ENCODE measurements at regions not wholly inside any gene's neighbourhood (a gene's known extent, or its start where the extent isn't known, plus 50 kb on each side); places are given as distances from the start of the nearest gene placed in this dataset.

DNA sequence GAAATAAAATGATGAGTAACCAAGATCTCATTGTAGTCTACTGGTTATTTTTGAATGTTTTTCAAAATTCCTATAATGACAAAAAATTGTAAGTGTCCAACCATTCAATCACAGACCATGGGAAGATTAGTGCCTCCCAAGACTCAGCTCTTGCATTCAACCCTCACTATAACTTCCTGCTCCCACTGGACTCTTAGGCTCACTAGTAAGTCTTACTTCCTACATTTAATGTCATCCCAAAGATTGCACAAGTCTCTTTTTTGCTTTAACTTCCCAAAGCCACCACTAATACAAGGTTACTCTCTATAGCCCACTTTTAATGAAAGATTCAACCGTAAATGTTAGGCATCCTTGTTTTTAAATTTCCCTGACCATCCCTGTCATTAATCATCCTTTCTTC lies 111.9 kb upstream of the NRBF2 start:
- H3K36me3 Mint-ChIP-seq: no peaks in the 10 kb centered on the region
- peaks cover 29% of the 10 kb centered on the region for H3K27me3 Mint-ChIP-seq
- H3K9me3 Mint-ChIP-seq: no peaks in the 10 kb centered on the region
- no peak overlapping the region for H3K27ac Mint-ChIP-seq
- no peak overlapping the region for H3K4me3 Mint-ChIP-seq
- DNase-seq: no peak
- H3K4me1 Mint-ChIP-seq: no peaks in the 10 kb centered on the region

DNA sequence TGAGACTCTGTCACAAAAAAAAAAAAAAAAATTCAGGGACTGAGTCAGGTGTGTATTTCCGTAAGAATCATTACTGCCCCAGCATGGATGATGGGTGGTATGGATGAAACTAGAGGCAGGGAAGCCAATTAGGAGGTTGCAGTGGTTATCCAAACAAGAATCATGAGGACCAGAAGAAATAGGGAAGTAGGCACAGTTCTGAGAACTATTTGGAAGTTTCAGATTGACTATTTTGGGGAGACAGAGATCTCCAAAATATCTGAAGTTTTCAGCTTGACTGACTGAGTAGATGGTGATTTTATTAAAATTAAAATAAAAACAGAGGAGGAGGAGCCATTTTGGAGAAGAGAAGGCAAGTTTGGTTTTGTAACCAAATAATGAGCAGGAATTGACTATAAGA lies 119.4 kb upstream of the NRBF2 start:
- no peaks in the 10 kb centered on the region for H3K36me3 Mint-ChIP-seq
- DNase-seq: no peak
- no peaks in the 10 kb centered on the region for H3K9me3 Mint-ChIP-seq
- no peak overlapping the region for H3K27ac Mint-ChIP-seq
- H3K27me3 Mint-ChIP-seq: peaks cover 35% of the 10 kb centered on the region
- no peak overlapping the region for H3K4me3 Mint-ChIP-seq
- H3K4me1 Mint-ChIP-seq: no peaks in the 10 kb centered on the region

DNA sequence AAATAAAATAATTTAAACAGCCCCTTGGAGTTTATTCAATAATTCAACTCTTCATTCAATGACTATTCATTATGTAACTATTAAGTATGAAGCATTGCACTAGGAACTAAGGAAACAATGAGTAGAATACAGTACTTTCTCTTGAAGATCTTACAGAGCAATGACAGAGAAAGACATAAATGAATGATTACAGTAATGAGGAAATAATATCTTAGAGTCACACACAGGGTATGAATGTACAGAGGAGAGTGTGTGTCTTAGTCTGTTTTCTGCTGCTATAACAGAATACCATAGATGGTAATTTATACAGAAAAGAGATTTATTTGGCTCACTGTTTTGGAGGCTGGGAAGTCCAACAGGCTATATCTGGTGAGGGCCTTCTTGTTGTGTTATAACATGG lies 120.5 kb upstream of the NRBF2 start:
- DNase-seq: no peak
- Mint-ChIP-seq H3K27ac (no peak overlapping the region), H3K9me3 (no peaks in the 10 kb centered on the region)

DNA sequence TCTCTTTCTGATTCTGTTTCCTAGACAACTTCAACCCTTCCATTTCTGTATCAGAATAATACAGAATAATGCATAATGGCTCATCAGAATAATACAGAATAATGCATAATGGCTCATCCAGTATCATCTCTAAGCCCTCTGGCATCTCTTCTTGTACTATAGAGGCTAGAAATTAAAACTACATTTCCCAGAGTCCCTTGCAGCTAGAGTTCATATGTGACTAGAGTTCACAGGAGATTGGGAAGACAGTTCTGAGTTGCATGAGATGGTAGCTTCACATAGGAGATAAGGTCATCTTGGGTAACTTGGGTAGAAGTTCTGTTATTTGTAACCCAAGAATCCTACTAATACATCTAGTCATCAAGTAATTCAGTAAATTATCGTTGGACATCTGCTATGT lies 122.9 kb upstream of the NRBF2 start:
- Mint-ChIP-seq H3K4me1 (no peaks in the 10 kb centered on the region), H3K36me3 (no peaks in the 10 kb centered on the region), H3K9me3 (no peaks in the 10 kb centered on the region), H3K27ac (no peak overlapping the region), H3K4me3 (no peak overlapping the region), H3K27me3 (peaks cover 27% of the 10 kb centered on the region)
- no peak for DNase-seq

More for the DNA sequence above, 120.5 kb upstream of the NRBF2 start:
- Mint-ChIP-seq H3K27me3 (peaks cover 30% of the 10 kb centered on the region), H3K4me3 (no peak overlapping the region), H3K4me1 (no peaks in the 10 kb centered on the region), H3K36me3 (no peaks in the 10 kb centered on the region)

DNA sequence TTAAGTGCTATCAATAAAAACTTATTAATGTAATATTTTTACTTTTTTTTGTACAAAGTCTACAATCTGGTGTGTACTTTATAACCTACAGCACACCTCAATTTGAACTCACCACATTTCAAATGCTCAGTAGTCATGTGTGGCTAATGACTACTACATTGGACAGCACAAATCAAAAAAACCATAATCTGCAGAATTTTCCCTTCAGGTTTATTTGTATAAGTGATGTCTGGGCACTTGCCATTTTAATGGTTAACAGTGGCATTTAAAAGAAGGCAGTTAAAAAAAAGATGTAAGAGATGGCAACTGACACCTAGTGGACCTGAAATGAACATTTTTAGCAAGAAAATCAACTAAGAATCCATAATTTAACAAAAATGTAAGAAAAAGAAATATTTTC lies 124.6 kb upstream of the NRBF2 start:
- H3K4me3 Mint-ChIP-seq: no peak overlapping the region
- H3K4me1 Mint-ChIP-seq: no peaks in the 10 kb centered on the region
- H3K27me3 Mint-ChIP-seq: peaks cover 27% of the 10 kb centered on the region
- no peaks in the 10 kb centered on the region for H3K36me3 Mint-ChIP-seq
- H3K9me3 Mint-ChIP-seq: no peaks in the 10 kb centered on the region
- H3K27ac Mint-ChIP-seq: no peak overlapping the region
- no peak for DNase-seq

DNA sequence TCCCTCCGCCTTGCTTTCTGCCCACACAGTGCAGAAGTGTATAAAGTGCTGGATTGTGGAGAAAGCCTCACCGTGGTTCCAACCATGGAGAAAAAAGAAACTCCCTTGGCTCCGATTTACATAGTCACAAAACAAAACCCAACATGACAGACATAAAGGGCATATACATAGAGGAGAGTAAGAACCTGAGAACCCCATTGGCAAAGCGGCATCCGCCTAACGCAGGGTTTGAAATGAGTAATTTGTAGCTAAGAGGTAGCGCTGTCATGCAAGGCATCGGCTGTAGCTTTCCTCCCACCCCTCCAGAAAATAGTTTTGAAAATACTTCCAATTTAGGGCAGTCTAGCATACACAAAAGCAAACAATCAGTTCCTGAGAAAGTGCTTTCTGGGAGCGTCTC lies 126.0 kb upstream of the NRBF2 start:
- H3K4me3 Mint-ChIP-seq: no peak overlapping the region
- peaks cover 25% of the 10 kb centered on the region for H3K27me3 Mint-ChIP-seq
- H3K4me1 Mint-ChIP-seq: no peaks in the 10 kb centered on the region
- DNase-seq: no peak
- H3K36me3 Mint-ChIP-seq: no peaks in the 10 kb centered on the region
- no peak overlapping the region for H3K27ac Mint-ChIP-seq
- no peaks in the 10 kb centered on the region for H3K9me3 Mint-ChIP-seq

DNA sequence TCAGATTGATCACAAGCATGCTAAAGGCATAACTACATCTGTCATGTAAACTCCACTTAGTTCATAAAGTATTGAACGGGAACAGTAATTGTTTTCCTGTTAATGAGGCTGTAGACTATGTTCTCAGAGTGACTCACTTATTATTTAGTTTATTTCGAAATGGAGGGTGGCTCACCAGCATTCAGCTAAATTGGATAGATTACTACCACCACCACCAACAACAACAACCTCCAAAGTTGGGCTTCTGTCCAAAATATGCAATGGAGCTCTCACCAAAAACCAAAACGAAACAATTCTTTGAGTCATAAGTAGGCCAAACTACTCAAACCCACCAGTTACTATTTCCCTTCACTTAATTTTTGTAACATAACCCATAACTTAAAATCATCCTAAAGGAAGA lies 127.9 kb upstream of the NRBF2 start:
- no peaks in the 10 kb centered on the region for H3K36me3 Mint-ChIP-seq
- DNase-seq: no peak
- H3K4me3 Mint-ChIP-seq: no peak overlapping the region
- H3K27ac Mint-ChIP-seq: no peak overlapping the region
- H3K27me3 Mint-ChIP-seq: peaks cover 26% of the 10 kb centered on the region
- no peaks in the 10 kb centered on the region for H3K9me3 Mint-ChIP-seq
- H3K4me1 Mint-ChIP-seq: no peaks in the 10 kb centered on the region

DNA sequence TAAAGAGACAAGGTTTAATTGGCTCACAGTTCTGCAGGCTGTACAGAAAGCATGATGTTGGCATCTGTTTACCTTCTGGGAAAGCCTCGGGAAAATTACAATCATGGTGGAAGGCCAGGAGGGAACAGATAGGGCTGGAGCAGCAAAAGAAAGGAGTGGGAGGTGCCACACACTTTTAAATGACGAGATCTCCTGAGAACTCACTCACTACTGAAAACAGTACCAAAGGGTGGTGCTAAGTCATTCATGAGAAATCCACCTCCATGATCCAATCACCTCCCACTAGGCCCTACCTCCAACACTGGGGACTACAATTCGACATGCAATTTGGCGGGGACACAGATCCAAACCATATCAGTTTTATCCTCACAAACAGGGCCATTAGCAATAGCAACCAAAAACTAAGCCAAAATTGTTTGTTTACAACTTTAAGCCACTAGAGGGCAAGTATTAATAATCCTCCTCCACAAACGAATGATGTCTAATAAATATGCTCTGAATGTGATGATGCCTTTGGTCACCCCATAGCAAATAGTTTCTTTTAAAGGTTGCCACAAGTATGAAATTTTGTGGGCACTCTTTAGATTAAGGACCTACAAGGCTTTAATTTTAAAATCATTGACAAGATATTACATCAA lies 129.2 kb upstream of the NRBF2 start:
- H3K36me3 Mint-ChIP-seq: no peaks in the 10 kb centered on the region
- H3K4me3 Mint-ChIP-seq: no peak overlapping the region

DNA sequence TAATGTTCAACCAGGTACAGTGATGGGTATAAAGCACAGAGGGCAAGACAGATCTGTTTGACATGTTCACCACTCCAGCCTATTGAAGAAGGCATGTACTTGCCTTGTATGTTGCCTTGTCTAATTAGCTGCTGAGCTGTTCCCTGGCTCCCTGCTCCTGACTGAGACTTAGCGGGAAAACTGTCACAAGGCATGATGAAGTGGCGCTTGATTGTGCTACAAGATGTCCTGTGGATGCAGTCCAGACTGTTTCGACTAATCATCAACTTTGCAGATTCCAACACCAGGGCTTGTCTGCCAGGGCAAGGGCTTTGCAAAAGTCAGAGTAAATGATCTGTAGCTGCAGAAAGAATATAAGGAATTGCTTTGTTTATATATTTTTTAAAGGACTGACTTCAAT lies 136.2 kb upstream of the NRBF2 start:
- Mint-ChIP-seq H3K27me3 (peaks cover 35% of the 10 kb centered on the region), H3K27ac (no peak overlapping the region), H3K36me3 (no peaks in the 10 kb centered on the region), H3K4me1 (peaks cover 16% of the 10 kb centered on the region), H3K9me3 (no peaks in the 10 kb centered on the region), H3K4me3 (no peak overlapping the region)
- DNase-seq: no peak

More for the DNA sequence above, 129.2 kb upstream of the NRBF2 start:
- H3K4me1 Mint-ChIP-seq: no peaks in the 10 kb centered on the region
- peaks cover 23% of the 10 kb centered on the region for H3K27me3 Mint-ChIP-seq
- no peak overlapping the region for H3K27ac Mint-ChIP-seq
- no peaks in the 10 kb centered on the region for H3K9me3 Mint-ChIP-seq
- no peak for DNase-seq

DNA sequence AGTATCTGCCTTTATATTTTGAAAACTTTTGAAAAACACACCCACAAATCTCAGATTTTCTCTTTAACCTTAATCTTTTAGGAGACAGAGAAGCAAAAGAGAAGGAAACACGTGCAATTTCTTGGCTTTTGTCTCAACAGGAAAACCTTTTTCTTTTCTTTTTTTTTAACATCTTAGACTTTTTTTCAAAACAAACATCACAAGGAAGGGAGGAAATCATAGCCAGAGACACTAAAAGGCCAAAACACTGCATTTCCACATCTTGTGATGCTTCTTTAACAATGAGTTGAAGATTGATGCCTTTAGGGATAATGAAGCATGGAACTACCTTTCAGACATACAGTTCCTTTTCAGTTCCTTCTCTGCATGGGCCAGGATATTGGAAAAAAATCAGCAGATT lies 136.6 kb upstream of the NRBF2 start:
- no peaks in the 10 kb centered on the region for H3K9me3 Mint-ChIP-seq
- peaks cover 32% of the 10 kb centered on the region for H3K27me3 Mint-ChIP-seq
- H3K27ac Mint-ChIP-seq: no peak overlapping the region
- H3K36me3 Mint-ChIP-seq: no peaks in the 10 kb centered on the region
- DNase-seq: no peak
- H3K4me1 Mint-ChIP-seq: peaks cover 18% of the 10 kb centered on the region
- H3K4me3 Mint-ChIP-seq: no peak overlapping the region

DNA sequence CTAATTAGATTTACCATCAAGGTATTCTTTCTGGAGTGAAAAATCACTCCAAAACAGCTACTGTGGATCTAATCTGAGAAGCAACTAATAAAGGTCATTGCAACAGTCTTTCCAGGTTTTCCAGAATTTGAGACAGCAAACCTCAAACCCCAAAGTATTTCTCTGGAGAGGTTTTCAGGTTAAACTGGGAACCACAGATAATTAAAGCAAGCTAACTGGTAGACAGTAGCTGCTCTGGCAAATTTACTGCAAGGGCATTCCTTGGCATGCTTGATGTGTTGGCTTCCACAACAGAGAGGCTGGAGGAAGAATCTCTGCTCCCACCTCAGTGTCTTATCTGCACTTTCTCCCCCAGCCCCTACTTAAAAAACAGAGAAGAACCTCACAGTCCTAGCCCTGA lies 140.0 kb upstream of the NRBF2 start:
- no peak overlapping the region for H3K4me3 Mint-ChIP-seq

DNA sequence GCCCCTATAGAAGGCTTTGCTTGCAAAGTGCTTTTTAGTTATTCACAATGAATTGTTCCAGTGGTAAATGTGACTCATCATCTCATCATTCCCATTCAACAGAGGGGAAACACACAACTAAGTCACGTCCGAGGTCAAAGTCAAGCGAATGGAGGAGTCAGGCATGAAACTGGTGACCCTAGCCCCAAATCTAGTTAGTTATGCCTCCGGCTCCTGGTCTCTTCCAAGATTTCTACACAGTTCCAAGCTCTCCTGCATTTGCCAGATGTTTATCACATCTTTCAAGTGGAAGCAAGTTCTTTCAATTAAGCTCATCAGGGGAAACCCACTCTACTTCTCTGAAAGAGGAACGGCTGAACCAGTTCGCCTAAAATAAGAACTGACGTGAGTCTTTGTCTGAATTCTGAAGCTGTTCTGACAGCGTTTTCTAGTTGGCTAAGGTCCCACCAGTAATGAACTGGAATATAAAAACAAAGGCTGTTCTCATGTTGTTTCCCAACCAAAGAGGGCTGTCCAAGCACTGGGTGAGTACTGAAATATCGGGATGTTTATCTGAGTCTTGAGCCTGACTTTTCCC lies 140.9 kb upstream of the NRBF2 start:
- no peak for DNase-seq
- no peak overlapping the region for H3K4me3 Mint-ChIP-seq
- peak overlapping the region; percentile 81 for H3K27ac Mint-ChIP-seq
- no peaks in the 10 kb centered on the region for H3K36me3 Mint-ChIP-seq
- peaks cover 18% of the 10 kb centered on the region for H3K4me1 Mint-ChIP-seq
- peaks cover 16% of the 10 kb centered on the region for H3K27me3 Mint-ChIP-seq
- H3K9me3 Mint-ChIP-seq: no peaks in the 10 kb centered on the region

More for the DNA sequence above, 140.0 kb upstream of the NRBF2 start:
- peaks cover 16% of the 10 kb centered on the region for H3K27me3 Mint-ChIP-seq
- DNase-seq: no peak
- no peaks in the 10 kb centered on the region for H3K9me3 Mint-ChIP-seq
- no peak overlapping the region for H3K27ac Mint-ChIP-seq
- H3K36me3 Mint-ChIP-seq: no peaks in the 10 kb centered on the region
- peaks cover 18% of the 10 kb centered on the region for H3K4me1 Mint-ChIP-seq

DNA sequence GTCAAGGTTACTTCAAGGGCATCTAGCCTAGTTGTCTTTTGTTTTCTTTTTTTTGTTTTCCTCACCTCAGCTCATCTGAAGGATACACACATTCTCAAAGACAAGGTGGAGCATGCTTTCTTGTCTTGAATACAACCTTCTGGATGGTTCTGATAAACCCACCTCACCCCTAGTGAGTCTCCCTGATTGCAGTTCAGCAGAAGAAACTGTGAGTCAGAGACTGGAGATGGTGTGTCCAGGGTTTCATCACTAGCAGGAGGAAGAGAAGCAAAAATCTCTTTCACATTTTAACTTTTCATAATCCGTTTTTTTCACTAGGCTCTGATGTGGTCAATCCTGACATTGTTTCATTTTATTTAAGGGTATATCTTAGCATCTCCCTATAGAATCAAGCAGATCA lies 143.0 kb upstream of the NRBF2 start:
- peaks cover 7% of the 10 kb centered on the region for H3K4me1 Mint-ChIP-seq
- H3K9me3 Mint-ChIP-seq: no peaks in the 10 kb centered on the region
- H3K36me3 Mint-ChIP-seq: no peaks in the 10 kb centered on the region
- peaks cover 14% of the 10 kb centered on the region for H3K27me3 Mint-ChIP-seq
- DNase-seq: no peak
- H3K4me3 Mint-ChIP-seq: no peak overlapping the region
- no peak overlapping the region for H3K27ac Mint-ChIP-seq

DNA sequence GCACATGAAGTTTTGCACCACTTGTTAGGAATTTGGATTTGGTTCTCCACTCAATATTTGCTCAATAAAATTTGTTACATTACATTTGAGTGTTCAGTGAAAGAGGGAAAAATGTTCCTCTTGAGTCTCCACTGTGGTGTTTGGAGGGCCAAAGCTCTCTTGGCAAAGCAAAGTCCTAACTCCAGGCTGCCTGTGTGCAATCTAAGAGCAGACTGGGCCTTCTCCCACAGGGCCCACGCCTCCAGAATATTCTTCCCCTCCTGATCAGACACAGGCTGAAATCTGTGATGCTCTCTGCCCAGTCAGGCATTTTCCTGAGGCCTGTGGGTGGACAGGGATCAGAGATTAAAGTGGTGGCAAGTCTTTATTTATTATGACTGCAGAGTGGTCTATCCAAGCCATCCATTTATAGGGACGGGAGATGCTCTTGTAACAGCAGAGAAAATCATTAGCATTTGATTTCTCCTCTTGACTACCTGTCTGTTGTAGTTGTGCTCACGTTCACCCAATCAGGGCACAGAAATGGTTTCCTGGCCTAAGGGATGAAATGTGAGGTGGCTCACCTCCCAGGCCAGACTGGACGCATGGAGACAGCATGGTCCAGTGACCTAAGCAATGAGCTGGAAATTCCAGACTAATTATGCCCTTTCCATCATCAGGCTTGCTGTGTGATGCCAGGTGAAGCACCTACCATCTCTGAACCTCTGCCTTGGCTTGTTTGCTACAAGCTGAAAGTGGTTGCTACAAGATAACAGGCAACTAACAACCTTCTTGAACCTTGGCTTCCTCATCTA lies 147.1 kb upstream of the NRBF2 start:
- DNase-seq: no peak
- no peaks in the 10 kb centered on the region for H3K36me3 Mint-ChIP-seq
- H3K9me3 Mint-ChIP-seq: no peaks in the 10 kb centered on the region
- H3K4me3 Mint-ChIP-seq: no peak overlapping the region
- H3K27me3 Mint-ChIP-seq: peaks cover 15% of the 10 kb centered on the region
- H3K27ac Mint-ChIP-seq: no peak overlapping the region
- no peaks in the 10 kb centered on the region for H3K4me1 Mint-ChIP-seq

DNA sequence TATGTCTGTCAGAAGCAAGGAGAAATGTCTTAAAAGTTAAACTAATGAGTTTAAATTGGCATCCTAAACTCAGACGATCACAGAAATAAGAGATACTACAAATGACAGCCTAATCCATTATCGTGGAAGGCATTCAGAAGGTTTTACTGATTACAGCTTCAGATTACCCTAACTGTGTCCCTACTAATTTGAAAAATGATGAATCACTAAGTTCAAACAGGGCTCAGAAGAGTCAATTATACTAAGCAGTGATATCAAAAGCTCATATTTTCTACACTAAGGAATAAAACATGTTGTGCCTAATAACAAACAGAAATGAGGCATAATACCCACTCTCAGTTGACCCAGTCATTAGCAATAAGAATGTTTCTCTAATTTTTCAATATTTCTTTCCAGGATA lies 152.0 kb upstream of the NRBF2 start:
- Mint-ChIP-seq H3K27me3 (peaks cover 9% of the 10 kb centered on the region), H3K4me1 (peaks cover 10% of the 10 kb centered on the region), H3K36me3 (no peaks in the 10 kb centered on the region), H3K9me3 (no peaks in the 10 kb centered on the region), H3K27ac (no peak overlapping the region), H3K4me3 (no peak overlapping the region)
- DNase-seq: no peak

DNA sequence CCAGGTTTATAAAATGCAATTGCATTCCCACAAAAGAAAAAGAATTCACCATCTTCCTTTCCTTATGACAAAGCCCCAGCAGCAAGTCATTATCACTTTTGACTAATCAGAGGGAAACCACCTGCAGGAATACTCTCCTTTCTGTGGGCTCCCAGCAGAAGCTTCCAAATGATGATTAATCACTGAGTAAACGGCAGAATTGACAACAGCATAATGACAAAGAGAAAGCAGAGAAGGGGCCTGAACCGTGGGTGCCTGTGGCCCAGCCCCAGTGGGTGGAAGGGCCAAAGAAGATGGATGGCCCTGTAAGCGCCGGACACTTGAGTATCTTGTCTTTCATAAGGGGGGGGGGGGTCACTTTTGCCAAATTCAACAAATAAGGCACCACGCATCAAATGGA lies 152.4 kb upstream of the NRBF2 start:
- H3K27me3 Mint-ChIP-seq: peaks cover 9% of the 10 kb centered on the region
- no peak overlapping the region for H3K27ac Mint-ChIP-seq
- DNase-seq: no peak
- H3K9me3 Mint-ChIP-seq: no peaks in the 10 kb centered on the region
- H3K36me3 Mint-ChIP-seq: no peaks in the 10 kb centered on the region
- no peak overlapping the region for H3K4me3 Mint-ChIP-seq
- peaks cover 10% of the 10 kb centered on the region for H3K4me1 Mint-ChIP-seq

All from activated naive CD8-positive, alpha-beta T cell treated with anti-CD3 and anti-CD28 coated beads for 36 hours (primary cell).